ENCODE measurements at regions not wholly inside any gene's neighbourhood (a gene's known extent, or its start where the extent isn't known, plus 50 kb on each side); places are given as distances from the start of the nearest gene placed in this dataset.
"Not testable (repeated sequence)": the region's sequence is repeated elsewhere in the genome, so short reads cannot be mapped to it uniquely, and the experiment has no call there.

GRCh38 chr5:1594357-1595106 is 70.8 kb upstream of the LPCAT1 start:
- TF ChIP-seq POLR2AphosphoS5 (IDR thresholded peaks at IDR 0.05) = peak in 1 of 2 donors; percentile 57
- TF ChIP-seq POLR2A (IDR thresholded peaks at IDR 0.05) = peak in 2 of 4 donors; percentile 23 to 78
- TF ChIP-seq CTCF (IDR thresholded peaks at IDR 0.05) = peak; percentile 23 to 67 (median 60)
- no peak for TF ChIP-seq EP300 (IDR thresholded peaks at IDR 0.05)
- H3K36me3 ChIP-seq = no peaks in the 10 kb centered on the region
- peaks cover 0 to 6% (median 0%) of the 10 kb centered on the region in 4 donors for H3K27me3 ChIP-seq
- 29 to 41% methylated on average over 33 to 55 of the region's 78 CpGs for WGBS, 2 donors
- H3K4me1 ChIP-seq = peaks cover 0 to 12% (median 4%) of the 10 kb centered on the region in 4 donors
- H3K27ac ChIP-seq = peak overlapping the region; percentile 72 to 91 (median 79)
- H3K9me3 ChIP-seq = no peaks in the 10 kb centered on the region
- ATAC-seq (ENCODE audit: low FRiP score in 2 of 2) = peak; percentile 88 to 94
- DNase-seq = peak; percentile 89 to 95
- peak overlapping the region; percentile 7 to 63 (median 57) for H3K4me3 ChIP-seq

GRCh38 chr5:1593903-1594356 is 70.2 kb upstream of the LPCAT1 start:
- peak overlapping the region; percentile 7 to 63 (median 57) for H3K4me3 ChIP-seq
- 47 to 70% methylated on average over 3 of the region's 32 CpGs for WGBS, 2 donors
- H3K27ac ChIP-seq = peak overlapping the region; percentile 72 to 91 (median 79)

GRCh38 chr5:1588071-1588694 is 64.4 kb upstream of the LPCAT1 start:
- H3K9me3 ChIP-seq; H3K4me3 ChIP-seq; H3K36me3 ChIP-seq; DNase-seq; H3K4me1 ChIP-seq; H3K27ac ChIP-seq; H3K27me3 ChIP-seq; ATAC-seq (ENCODE audit: low FRiP score in 2 of 2): not testable (repeated sequence)
- WGBS, 2 donors = 93 to 96% methylated on average over 9 to 17 of the region's 17 CpGs

More at GRCh38 chr5:1593903-1594356, 70.2 kb upstream of the LPCAT1 start:
- ATAC-seq (ENCODE audit: low FRiP score in 2 of 2) = peak in 1 of 2 donors; percentile 4
- no peaks in the 10 kb centered on the region for H3K9me3 ChIP-seq
- TF ChIP-seq POLR2AphosphoS5 (IDR thresholded peaks at IDR 0.05) = no peak
- TF ChIP-seq EP300 (IDR thresholded peaks at IDR 0.05) = no peak
- TF ChIP-seq CTCF (IDR thresholded peaks at IDR 0.05) = no peak
- peaks cover 0 to 3% (median 0%) of the 10 kb centered on the region in 4 donors for H3K36me3 ChIP-seq
- H3K4me1 ChIP-seq = peaks cover 0 to 12% (median 4%) of the 10 kb centered on the region in 4 donors
- no peak for DNase-seq
- peaks cover 0 to 6% (median 0%) of the 10 kb centered on the region in 4 donors for H3K27me3 ChIP-seq

GRCh38 chr5:1583081-1583875 is 59.5 kb upstream of the LPCAT1 start:
- peaks cover 0 to 12% (median 7%) of the 10 kb centered on the region in 4 donors for H3K36me3 ChIP-seq
- WGBS, 2 donors = 92% methylated on average over 15 of the region's 15 CpGs
- H3K27ac ChIP-seq; DNase-seq; H3K4me1 ChIP-seq; H3K4me3 ChIP-seq; H3K9me3 ChIP-seq; ATAC-seq (ENCODE audit: low FRiP score in 2 of 2); H3K27me3 ChIP-seq: not testable (repeated sequence)

GRCh38 chr5:1579389-1579788 is 55.6 kb upstream of the LPCAT1 start:
- H3K9me3 ChIP-seq; H3K4me1 ChIP-seq; H3K27me3 ChIP-seq; ATAC-seq (ENCODE audit: low FRiP score in 2 of 2); H3K4me3 ChIP-seq; DNase-seq; H3K27ac ChIP-seq: not testable (repeated sequence)
- WGBS, 2 donors = 93 to 95% methylated on average over 5 of the region's 5 CpGs
- H3K36me3 ChIP-seq = peaks cover 0 to 19% (median 9%) of the 10 kb centered on the region in 4 donors

- ATAC-seq (ENCODE audit: low FRiP score in 2 of 2) = peak in 1 of 2 donors; percentile 57
- peaks cover 0 to 26% (median 13%) of the 10 kb centered on the region in 4 donors for H3K36me3 ChIP-seq
- H3K9me3 ChIP-seq, H3K4me3 ChIP-seq, H3K27me3 ChIP-seq, DNase-seq, H3K4me1 ChIP-seq, H3K27ac ChIP-seq: not testable (repeated sequence)
- WGBS, 2 donors = 71 to 97% methylated on average over 2 to 7 of the region's 7 CpGs
These were observed 53.1 kb upstream of the LPCAT1 start for GRCh38 chr5:1576851-1577250.

GRCh38 chr5:1575991-1576714 is 52.4 kb upstream of the LPCAT1 start:
- not testable (repeated sequence) for H3K9me3 ChIP-seq, H3K27ac ChIP-seq, H3K4me1 ChIP-seq, DNase-seq, H3K4me3 ChIP-seq, H3K27me3 ChIP-seq
- peak in 1 of 2 donors; percentile 72 for ATAC-seq (ENCODE audit: low FRiP score in 2 of 2)
- H3K36me3 ChIP-seq = peaks cover 0 to 26% (median 13%) of the 10 kb centered on the region in 4 donors
- 94 to 97% methylated on average over 21 to 23 of the region's 25 CpGs for WGBS, 2 donors

- H3K27me3 ChIP-seq; DNase-seq; H3K27ac ChIP-seq; H3K4me3 ChIP-seq; ATAC-seq (ENCODE audit: low FRiP score in 2 of 2); H3K9me3 ChIP-seq; H3K4me1 ChIP-seq: not testable (repeated sequence)
- 35 to 64% methylated on average over 5 of the region's 5 CpGs for WGBS, 2 donors
- peaks cover 2 to 26% (median 14%) of the 10 kb centered on the region in 4 donors for H3K36me3 ChIP-seq
These were observed 51.7 kb upstream of the LPCAT1 start for GRCh38 chr5:1575491-1575890.

- not testable (repeated sequence) for H3K27ac ChIP-seq, H3K4me3 ChIP-seq, DNase-seq, H3K27me3 ChIP-seq, H3K4me1 ChIP-seq, H3K9me3 ChIP-seq
- ATAC-seq (ENCODE audit: low FRiP score in 2 of 2) = peak; percentile 31 to 55
- WGBS, 2 donors = 81 to 100% methylated on average over 2 of the region's 9 CpGs
- peaks cover 0 to 22% (median 13%) of the 10 kb centered on the region in 4 donors for H3K36me3 ChIP-seq
These were observed 50.2 kb upstream of the LPCAT1 start for GRCh38 chr5:1574023-1574318.
